ENCODE measurements at regions not wholly inside any gene's neighbourhood (a gene's known extent, or its start where the extent isn't known, plus 50 kb on each side); places are given as distances from the start of the nearest gene placed in this dataset.

GRCh38 chr11:23311986-23312940 is 452.0 kb upstream of the CCDC179 start:
- H3K27me3 ChIP-seq (ENCODE audit: insufficient read depth in 3 of 3, low read length in 2 of 3) = no peaks in the 10 kb centered on the region
- 51 to 63% (median 58%) methylated on average over 5 of the region's 5 CpGs for WGBS, 3 donors
- intact Hi-C loops (cut with DNase I) = no loop called here
- TF ChIP-seq CTCF (IDR thresholded peaks at IDR 0.05) = no peak
- no peaks in the 10 kb centered on the region for H3K36me3 ChIP-seq (ENCODE audit: insufficient read depth in 1 of 2, low read depth in 1 of 2)
- H3K4me1 ChIP-seq = no peaks in the 10 kb centered on the region
- no peak overlapping the region for H3K27ac ChIP-seq
- peaks cover 6% of the 10 kb centered on the region for H3K9me3 ChIP-seq
- DNase-seq (no peak), ATAC-seq (no peak)
- no peak overlapping the region for H3K4me3 ChIP-seq

GRCh38 chr11:23313001-23313400 is 452.7 kb upstream of the CCDC179 start:
- Histone ChIP-seq H3K9me3 (peaks cover 6% of the 10 kb centered on the region), H3K4me3 (no peak overlapping the region), H3K36me3 (ENCODE audit: insufficient read depth in 1 of 2, low read depth in 1 of 2) (no peaks in the 10 kb centered on the region), H3K27me3 (ENCODE audit: insufficient read depth in 3 of 3, low read length in 2 of 3) (no peaks in the 10 kb centered on the region), H3K4me1 (no peaks in the 10 kb centered on the region), H3K27ac (no peak overlapping the region)
- DNase-seq = no peak
- 59 to 76% (median 70%) methylated on average over 1 of the region's 1 CpG for WGBS, 3 donors
- TF ChIP-seq CTCF (IDR thresholded peaks at IDR 0.05) = no peak
- intact Hi-C loops (cut with DNase I) = no loop called here
- ATAC-seq = no peak

GRCh38 chr11:23314162-23314561 is 453.9 kb upstream of the CCDC179 start:
- Histone ChIP-seq H3K4me1 (no peaks in the 10 kb centered on the region), H3K27ac (no peak overlapping the region), H3K36me3 (ENCODE audit: insufficient read depth in 1 of 2, low read depth in 1 of 2) (no peaks in the 10 kb centered on the region), H3K4me3 (no peak overlapping the region), H3K27me3 (ENCODE audit: insufficient read depth in 3 of 3, low read length in 2 of 3) (no peaks in the 10 kb centered on the region), H3K9me3 (peaks cover 6% of the 10 kb centered on the region)
- DNase-seq (no peak), ATAC-seq (no peak)
- intact Hi-C loops (cut with DNase I) = no loop called here
- WGBS, 3 donors = 54 to 66% (median 57%) methylated on average over 3 of the region's 3 CpGs
- TF ChIP-seq CTCF (IDR thresholded peaks at IDR 0.05) = no peak

GRCh38 chr11:23315286-23315685 is 455.0 kb upstream of the CCDC179 start:
- no peak for DNase-seq
- 58 to 91% (median 87%) methylated on average over 3 of the region's 3 CpGs for WGBS, 3 donors
- no peaks in the 10 kb centered on the region for H3K27me3 ChIP-seq (ENCODE audit: insufficient read depth in 3 of 3, low read length in 2 of 3)
- peaks cover 6% of the 10 kb centered on the region for H3K9me3 ChIP-seq
- no peak overlapping the region for H3K4me3 ChIP-seq
- H3K36me3 ChIP-seq (ENCODE audit: insufficient read depth in 1 of 2, low read depth in 1 of 2) = no peaks in the 10 kb centered on the region
- TF ChIP-seq CTCF (IDR thresholded peaks at IDR 0.05) = no peak
- H3K27ac ChIP-seq = no peak overlapping the region
- no peaks in the 10 kb centered on the region for H3K4me1 ChIP-seq
- no peak for ATAC-seq
- intact Hi-C loops (cut with DNase I) = no loop called here
